HCT116 (cell line): ENCODE measurements at regions not wholly inside any gene's neighbourhood (a gene's known extent, or its start where the extent isn't known, plus 50 kb on each side); places are given as distances from the start of the nearest gene placed in this dataset.

Source experiments
- ATAC-seq: fragments of 200-7000 bp; cut with Tn5 transposase; 2 replicates; pipeline ENCODE4 v1.9.1; 2020; ENCODE audit warnings: mild to moderate bottlenecking, moderate library complexity
- BruUV-seq: library from RNA; stranded (reverse); fragments of 400-500 nt; replicated peaks from 2 replicates; lab custom pipeline; 2021; lab: Mats Ljungman, UMichigan
- CTCF ChIA-PET: fragments of 300-600 bp; sonication (Branson Sonifier 250); formaldehyde crosslinking; loops from one replicate; lab custom pipeline; 2021; ENCODE audit warnings: antibody characterized with exemption; lab: Charles Lee
- POLR2A ChIA-PET: fragments of 300-600, 350-600 bp; sonication (Branson Sonifier 250); formaldehyde crosslinking; loops from one replicate; lab custom pipeline; 2021; ENCODE audit warnings: antibody characterized with exemption; lab: Charles Lee
- RAD21 ChIA-PET, 2 experiments: fragments of 300-600 bp; sonication (Branson Sonifier 250); formaldehyde crosslinking; loops; one replicate each; lab custom pipeline; 2023; ENCODE audit warnings: low total read pairs in 2 of 2; ENCODE audit not compliant: uncharacterized antibody in 2 of 2, unreplicated experiment in 2 of 2, low non-redundant PET in 1 of 2; lab: Charles Lee
- DNase-seq: peaks from one replicate; pipeline ENCODE4 v3.0.0-alpha.2; 2010; ENCODE audit warnings: low read depth, low spot score
- H2AFZ ChIP-seq: fragments of 200-600 bp; shearing (Covaris generic), sonication (generic); 2 replicates; pipeline ENCODE4 v1.6.1; 2017; ENCODE audit warnings: low read depth, mixed run types, mixed read lengths, antibody characterized with exemption, low read length; ENCODE audit not compliant: poor library complexity, severe bottlenecking
- H3K27ac ChIP-seq: 2 replicates; pipeline ENCODE4 v1.5.1; 2012; ENCODE audit warnings: low read depth, low read length
- H3K27me3 ChIP-seq: fragments of 200-600 bp; sonication (generic); 2 replicates; pipeline ENCODE4 v1.6.1; 2016; ENCODE audit warnings: mixed run types, low read length, mixed read lengths; ENCODE audit not compliant: insufficient read depth
- H3K36me3 ChIP-seq, 2 experiments: fragments of 200-500 bp in 1 of 2; fragments of 200-600 bp in 1 of 2; sonication (Bioruptor generic) in 1 of 2; sonication (generic) in 1 of 2; 2 replicates each; pipeline versions ENCODE4 v1.5.1 to v1.6.1; 2014 to 2016; ENCODE audit warnings: low read length in 2 of 2, inconsistent platforms in 1 of 2, mixed read lengths in 1 of 2, mixed run types in 1 of 2; ENCODE audit not compliant: insufficient read depth in 2 of 2, control insufficient read depth in 1 of 2
- H3K4me1 ChIP-seq, 2 experiments: fragments of 200-600 bp in 1 of 2; sonication (generic) in 1 of 2; 2 replicates each; pipeline versions ENCODE4 v1.5.1 to v1.6.1; 2012 to 2017; ENCODE audit warnings: low read length in 2 of 2, inconsistent platforms in 1 of 2, mild to moderate bottlenecking in 1 of 2, mixed read lengths in 1 of 2, mixed run types in 1 of 2, moderate library complexity in 1 of 2; ENCODE audit not compliant: insufficient read depth in 2 of 2, control insufficient read depth in 1 of 2
- H3K4me2 ChIP-seq: fragments of 200-600 bp; sonication (generic); 2 replicates; pipeline ENCODE4 v1.6.1; 2017; ENCODE audit warnings: mixed run types, low read length, mixed read lengths
- H3K4me3 ChIP-seq, 2 experiments: fragments of 200-600 bp in 1 of 2; sonication (generic) in 1 of 2; replicated peaks in 1 of 2; 2 replicates each; pipeline ENCODE4 v1.5.1; 2011 to 2016; ENCODE audit warnings: low read length in 2 of 2, control low read depth in 1 of 2, low read depth in 1 of 2, mild to moderate bottlenecking in 1 of 2, mixed read lengths in 1 of 2, mixed run types in 1 of 2
- H3K79me2 ChIP-seq: fragments of 200-600 bp; sonication (generic); 2 replicates; pipeline ENCODE4 v1.6.1; 2017; ENCODE audit warnings: mild to moderate bottlenecking, mixed run types, low read length, moderate library complexity, mixed read lengths; ENCODE audit not compliant: insufficient read depth
- H3K9ac ChIP-seq: fragments of 200-600 bp; sonication (generic); 2 replicates; pipeline ENCODE4 v1.6.1; 2016; ENCODE audit warnings: low read length, mixed read lengths
- H3K9me2 ChIP-seq: fragments of 200-600 bp; sonication (generic), shearing (Covaris generic); 2 replicates; pipeline ENCODE4 v1.6.1; 2017; ENCODE audit warnings: mixed run types, mild to moderate bottlenecking, moderate library complexity; ENCODE audit not compliant: insufficient read depth
- H3K9me3 ChIP-seq, 2 experiments: fragments of 200-500 bp in 1 of 2; fragments of 200-600 bp in 1 of 2; sonication (Bioruptor generic) in 1 of 2; sonication (generic) in 1 of 2; 2 replicates each; pipeline ENCODE4 v1.6.1; 2014 to 2017; ENCODE audit warnings: low read length in 2 of 2, mixed read lengths in 2 of 2, inconsistent platforms in 1 of 2, low read depth in 1 of 2, mild to moderate bottlenecking in 1 of 2, mixed run types in 1 of 2, moderate library complexity in 1 of 2; ENCODE audit not compliant: control insufficient read depth in 1 of 2, insufficient read depth in 1 of 2
- H4K20me1 ChIP-seq: fragments of 200-600 bp; sonication (generic), shearing (Covaris generic); 2 replicates; pipeline ENCODE4 v1.6.1; 2017; ENCODE audit warnings: mixed run types, mild to moderate bottlenecking, moderate library complexity; ENCODE audit not compliant: insufficient read depth
- FOSL1 ChIP-seq: IDR thresholded peaks from 2 replicates; pipeline ENCODE4 v1.6.1; 2012; ENCODE audit warnings: low read depth
- REST ChIP-seq: IDR thresholded peaks from 2 replicates; pipeline ENCODE4 v1.6.1; 2012; ENCODE audit warnings: low read depth
- intact Hi-C: fragments of 100-400 bp; cut with micrococcal nuclease; formaldehyde crosslinking; loops from 2 replicates; pipeline ENCODE4 v1.10.0; 2022
- TF ChIP-seq, protein P1 (sequence below): IDR thresholded peaks from 2 replicates; pipeline ENCODE4 v1.6.1; 2012

DNA sequence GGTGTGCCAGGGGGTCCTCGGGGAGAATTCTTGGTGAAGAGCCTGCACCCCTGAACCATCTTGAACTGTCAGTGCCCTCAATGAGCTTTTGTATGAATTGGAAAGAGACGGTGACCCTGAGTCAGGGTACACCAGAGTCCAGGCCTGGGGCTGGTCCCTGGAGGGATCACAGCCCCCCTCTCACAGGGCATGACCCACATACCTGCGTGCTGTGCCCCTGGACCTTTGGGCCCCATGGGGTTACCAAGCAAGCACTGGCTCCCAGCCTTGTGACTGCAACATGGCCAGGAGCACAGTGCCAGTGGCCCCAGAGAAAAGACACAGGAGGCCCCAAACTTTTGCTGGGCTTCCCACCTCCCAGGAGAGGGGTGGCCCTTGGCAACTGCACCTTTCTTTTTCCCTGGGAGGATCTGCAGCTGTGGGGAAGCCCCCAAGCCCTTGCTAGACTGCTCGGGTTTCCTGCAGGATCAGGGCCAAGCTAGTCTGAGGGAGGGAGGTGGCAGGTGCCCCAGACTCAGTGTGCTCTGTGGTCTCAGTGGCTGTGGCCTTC lies 153.5 kb downstream of the ZNF248 start (continued):
- no peak for TF ChIP-seq REST

- Histone ChIP-seq H3K27me3 (no peaks in the 10 kb centered on the region), H4K20me1 (no peaks in the 10 kb centered on the region), H3K4me2 (no peak overlapping the region)
- CTCF ChIA-PET, result no interaction called here
- BruUV-seq, result no TSS peak
- TF ChIP-seq FOSL1, result no peak
- TF ChIP-seq, protein P1, sequence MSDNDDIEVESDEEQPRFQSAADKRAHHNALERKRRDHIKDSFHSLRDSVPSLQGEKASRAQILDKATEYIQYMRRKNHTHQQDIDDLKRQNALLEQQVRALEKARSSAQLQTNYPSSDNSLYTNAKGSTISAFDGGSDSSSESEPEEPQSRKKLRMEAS, result no peak
- TF ChIP-seq, all 23 proteins: peak for 0
- intact Hi-C loops, result no loop called here
- no peak for ATAC-seq
- Histone ChIP-seq H3K9ac (no peak overlapping the region), H3K9me2 (no peaks in the 10 kb centered on the region), H3K4me3 (no peak overlapping the region), H2AFZ (no peak overlapping the region), H3K9me3 (no peaks in the 10 kb centered on the region; a peak in 1 of 4 replicates), H3K4me1 (no peaks in the 10 kb centered on the region), H3K79me2 (no peaks in the 10 kb centered on the region), H3K36me3 (no peaks in the 10 kb centered on the region), H3K27ac (no peak overlapping the region)
- RAD21 ChIA-PET, result no interaction called here
- DNase-seq, result no peak
- POLR2A ChIA-PET, result no interaction called here
Observed at GRCh38 chr10:37703114-37703513, 154.3 kb downstream of the ZNF248 start.
